Keratinocyte (primary cell): ENCODE measurements at regions not wholly inside any gene's neighbourhood (a gene's known extent, or its start where the extent isn't known, plus 50 kb on each side); places are given as distances from the start of the nearest gene placed in this dataset.

Experiments used
- DNase-seq: peaks from one replicate; pipeline ENCODE4 v3.0.0-alpha.2; 2011; ENCODE audit warnings: low read depth, missing footprints, low spot score
- FAIRE-seq: peaks from 2 replicates; lab custom pipeline; 2011; peaks lifted over from hg19 to GRCh38; lab: Jason Lieb, UNC
- H2AFZ ChIP-seq: 2 replicates; pipeline ENCODE4 v1.6.0; 2012; ENCODE audit warnings: low read length, control low read depth, inconsistent platforms; ENCODE audit not compliant: control insufficient read depth
- H3K27ac ChIP-seq: 2 replicates; pipeline ENCODE4 v1.5.1; 2011; ENCODE audit warnings: low read length; ENCODE audit not compliant: control insufficient read depth, insufficient read depth
- H3K27me3 ChIP-seq: 3 replicates; pipeline ENCODE4 v1.6.0; 2011; ENCODE audit warnings: low read length; ENCODE audit not compliant: control insufficient read depth, insufficient read depth; ENCODE audit errors: extremely low read depth
- H3K36me3 ChIP-seq, 2 experiments: 2 replicates in 1 of 2; 3 replicates in 1 of 2; pipeline ENCODE4 v1.5.1; 2011; ENCODE audit warnings: low read length in 2 of 2, mild to moderate bottlenecking in 1 of 2; ENCODE audit not compliant: control insufficient read depth in 2 of 2, insufficient read depth in 2 of 2; ENCODE audit errors: extremely low read depth in 1 of 2
- H3K4me1 ChIP-seq: 3 replicates; pipeline ENCODE4 v1.5.1; 2011; ENCODE audit warnings: low read length; ENCODE audit not compliant: control insufficient read depth, insufficient read depth; ENCODE audit errors: extremely low read depth
- H3K4me2 ChIP-seq: 3 replicates; pipeline ENCODE4 v1.6.0; 2011; ENCODE audit warnings: low read depth, low read length; ENCODE audit not compliant: control insufficient read depth, insufficient read depth; ENCODE audit errors: extremely low read depth
- H3K4me3 ChIP-seq, 3 experiments: fragments of 200-600 bp in 1 of 3; sonication (generic) in 1 of 3; 2 replicates in 2 of 3; 3 replicates in 1 of 3; pipeline ENCODE4 v1.5.1; 2011 to 2016; ENCODE audit warnings: low read length in 3 of 3, mild to moderate bottlenecking in 3 of 3, control low read depth in 2 of 3, inconsistent platforms in 1 of 3, low read depth in 1 of 3, mixed read lengths in 1 of 3, mixed run types in 1 of 3, moderate library complexity in 1 of 3; ENCODE audit not compliant: control insufficient read depth in 2 of 3, insufficient read depth in 2 of 3; ENCODE audit errors: extremely low read depth in 1 of 3
- H3K79me2 ChIP-seq: 2 replicates; pipeline ENCODE4 v1.6.0; 2012; ENCODE audit warnings: low read length; ENCODE audit not compliant: control insufficient read depth, insufficient read depth
- H3K9ac ChIP-seq: 3 replicates; pipeline ENCODE4 v1.6.0; 2011; ENCODE audit warnings: low read length; ENCODE audit not compliant: control insufficient read depth, insufficient read depth; ENCODE audit errors: extremely low read depth
- H3K9me1 ChIP-seq: 3 replicates; pipeline ENCODE4 v1.6.0; 2011; ENCODE audit warnings: low read length; ENCODE audit not compliant: control insufficient read depth, insufficient read depth; ENCODE audit errors: extremely low read depth
- H3K9me3 ChIP-seq: 2 replicates; pipeline ENCODE4 v1.5.1; 2012; ENCODE audit warnings: low read depth, low read length; ENCODE audit not compliant: control insufficient read depth
- H4K20me1 ChIP-seq: 3 replicates; pipeline ENCODE4 v1.6.0; 2011; ENCODE audit warnings: low read length; ENCODE audit not compliant: control insufficient read depth, insufficient read depth; ENCODE audit errors: extremely low read depth
- EZH2 ChIP-seq: IDR thresholded peaks from one replicate; pipeline ENCODE4 v1.6.1; 2012; ENCODE audit warnings: inconsistent platforms, mild to moderate bottlenecking, low read length, moderate library complexity
- dilution Hi-C: fragments of 300-500 bp; cut with MboI; formaldehyde crosslinking; loops from one replicate; pipeline ENCODE4 v1.7.0; 2020; ENCODE audit warnings: low sequenced_read_pairs; ENCODE audit not compliant: extremely low pct_ligation_motif_present
- TF ChIP-seq, protein P1 (sequence below), 3 experiments: IDR thresholded peaks in 1 of 3; conservative IDR thresholded peaks in 1 of 3; optimal IDR thresholded peaks in 1 of 3; 2 replicates in 2 of 3; 3 replicates in 1 of 3; pipeline versions ENCODE3 to v1.5.1; 2011; ENCODE audit warnings: low read length in 3 of 3, mild to moderate bottlenecking in 3 of 3, moderate library complexity in 2 of 3, control low read depth in 1 of 3, inconsistent platforms in 1 of 3; ENCODE audit not compliant: insufficient read depth in 2 of 3; ENCODE audit errors: extremely low read depth in 1 of 3

DNA sequence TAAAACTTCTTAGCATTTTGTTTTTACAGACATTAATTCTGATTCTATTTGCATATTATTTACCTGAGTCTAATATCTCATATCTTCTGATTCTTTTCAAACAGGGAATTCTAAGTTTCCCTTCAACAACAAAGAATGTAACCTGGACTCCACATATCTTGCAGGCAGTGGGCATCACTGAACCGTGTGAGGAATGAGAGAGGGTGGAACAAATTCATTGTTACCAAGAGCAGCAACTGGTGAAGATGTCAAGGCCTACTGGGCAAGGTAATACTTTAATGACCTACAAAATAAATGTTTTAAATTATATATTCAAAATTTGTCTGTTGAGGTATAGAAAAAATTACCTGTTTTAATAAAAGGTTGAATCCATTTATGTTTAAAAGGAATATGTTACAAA is 455.3 kb upstream of the TUSC1 start:
- H3K4me2 ChIP-seq, result no peak overlapping the region
- H3K79me2 ChIP-seq, result no peaks in the 10 kb centered on the region
- H3K4me3 ChIP-seq, result no peak overlapping the region
- dilution Hi-C loops, result no loop called here
- DNase-seq (no peak), FAIRE-seq (no peak)
- H3K9ac ChIP-seq, result no peak overlapping the region
- H4K20me1 ChIP-seq, result no peaks in the 10 kb centered on the region
- no peaks in the 10 kb centered on the region for H3K9me1 ChIP-seq
- H3K9me3 ChIP-seq, result no peaks in the 10 kb centered on the region
- no peaks in the 10 kb centered on the region for H3K36me3 ChIP-seq
- no peak overlapping the region for H2AFZ ChIP-seq
- H3K27me3 ChIP-seq, result no peaks in the 10 kb centered on the region
- H3K4me1 ChIP-seq, result no peaks in the 10 kb centered on the region
- no peak for TF ChIP-seq EZH2
- TF ChIP-seq, protein P1, sequence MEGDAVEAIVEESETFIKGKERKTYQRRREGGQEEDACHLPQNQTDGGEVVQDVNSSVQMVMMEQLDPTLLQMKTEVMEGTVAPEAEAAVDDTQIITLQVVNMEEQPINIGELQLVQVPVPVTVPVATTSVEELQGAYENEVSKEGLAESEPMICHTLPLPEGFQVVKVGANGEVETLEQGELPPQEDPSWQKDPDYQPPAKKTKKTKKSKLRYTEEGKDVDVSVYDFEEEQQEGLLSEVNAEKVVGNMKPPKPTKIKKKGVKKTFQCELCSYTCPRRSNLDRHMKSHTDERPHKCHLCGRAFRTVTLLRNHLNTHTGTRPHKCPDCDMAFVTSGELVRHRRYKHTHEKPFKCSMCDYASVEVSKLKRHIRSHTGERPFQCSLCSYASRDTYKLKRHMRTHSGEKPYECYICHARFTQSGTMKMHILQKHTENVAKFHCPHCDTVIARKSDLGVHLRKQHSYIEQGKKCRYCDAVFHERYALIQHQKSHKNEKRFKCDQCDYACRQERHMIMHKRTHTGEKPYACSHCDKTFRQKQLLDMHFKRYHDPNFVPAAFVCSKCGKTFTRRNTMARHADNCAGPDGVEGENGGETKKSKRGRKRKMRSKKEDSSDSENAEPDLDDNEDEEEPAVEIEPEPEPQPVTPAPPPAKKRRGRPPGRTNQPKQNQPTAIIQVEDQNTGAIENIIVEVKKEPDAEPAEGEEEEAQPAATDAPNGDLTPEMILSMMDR (optimal IDR thresholded peaks at IDR 0.05 in 1 of 3, IDR thresholded peaks at IDR 0.05 in 1 of 3, conservative IDR thresholded peaks at IDR 0.05 in 1 of 3; ENCODE audit: extremely low read depth in 1 of 3, insufficient read depth in 2 of 3, low read length in 3 of 3), result no peak
- no peak overlapping the region for H3K27ac ChIP-seq

DNA sequence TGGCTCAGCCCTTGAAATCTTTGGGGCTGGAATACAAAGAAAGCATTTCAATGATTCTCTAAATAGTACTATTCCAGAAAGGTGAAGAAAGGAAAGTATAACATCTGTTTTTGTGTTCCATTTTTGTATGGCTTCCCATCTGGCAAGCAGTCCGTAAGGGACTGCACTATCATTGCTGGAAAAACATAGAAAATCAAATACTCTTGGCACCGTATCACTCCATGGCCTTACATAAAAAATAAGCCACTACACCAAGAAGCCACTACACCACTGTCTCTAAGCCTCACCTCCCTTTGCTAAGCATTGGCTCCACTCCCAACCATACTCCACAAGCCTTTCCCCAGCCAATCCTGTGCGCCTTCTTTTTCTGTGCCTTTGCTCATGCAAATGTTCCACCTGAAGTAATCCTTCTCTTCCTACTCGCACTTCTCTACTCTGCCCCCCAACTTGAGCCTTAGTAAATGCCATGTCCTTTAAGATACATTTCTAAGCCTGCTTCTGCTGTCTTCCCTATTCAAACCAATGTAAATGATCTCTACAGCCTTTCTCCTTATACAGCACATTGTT is 454.6 kb upstream of the TUSC1 start:
- H3K4me2 ChIP-seq, result no peak overlapping the region
- DNase-seq, result no peak
- no peak overlapping the region for H3K4me3 ChIP-seq
- no peaks in the 10 kb centered on the region for H3K4me1 ChIP-seq
- H3K27me3 ChIP-seq, result no peaks in the 10 kb centered on the region
- no peak overlapping the region for H3K9ac ChIP-seq
- H3K9me3 ChIP-seq, result no peaks in the 10 kb centered on the region
- FAIRE-seq, result no peak
- no peaks in the 10 kb centered on the region for H4K20me1 ChIP-seq
- TF ChIP-seq, protein P1 (optimal IDR thresholded peaks at IDR 0.05 in 1 of 3, IDR thresholded peaks at IDR 0.05 in 1 of 3, conservative IDR thresholded peaks at IDR 0.05 in 1 of 3; ENCODE audit: extremely low read depth in 1 of 3, insufficient read depth in 2 of 3, low read length in 3 of 3), result no peak
- no peak for TF ChIP-seq EZH2
- no peak overlapping the region for H2AFZ ChIP-seq
- no peaks in the 10 kb centered on the region for H3K36me3 ChIP-seq
- H3K9me1 ChIP-seq, result no peaks in the 10 kb centered on the region
- no peak overlapping the region for H3K27ac ChIP-seq
- H3K79me2 ChIP-seq, result no peaks in the 10 kb centered on the region
- dilution Hi-C loops, result no loop called here
